Activated CD8-positive, alpha-beta memory T cell treated with anti-CD3 and anti-CD28 coated beads, Interleukin-2, amount 10 ng/mL, durations not matched to agents 7 days and 5 days (primary cell): ENCODE measurements at regions not wholly inside any gene's neighbourhood (a gene's known extent, or its start where the extent isn't known, plus 50 kb on each side); places are given as distances from the start of the nearest gene placed in this dataset.

ENCODE experiments used
- ATAC-seq: fragments of 150-1000 bp; cut with Tn5 transposase; one replicate; pipeline ENCODE4 v1.10.0; 2021; ENCODE audit warnings: moderate library complexity
- CTCF ChIA-PET: fragments of 350-600 bp; sonication (Branson Sonifier 250); formaldehyde crosslinking; loops from one replicate; lab custom pipeline; 2021; ENCODE audit warnings: antibody characterized with exemption; lab: Charles Lee
- DNase-seq: peaks from one replicate; pipeline ENCODE4 v3.0.0-alpha.2; 2020
- H3K27ac Mint-ChIP-seq: one replicate; pipeline ENCODE4 v1.8.0; 2021; ENCODE audit warnings: mild to moderate bottlenecking, mixed read lengths
- H3K27me3 Mint-ChIP-seq: one replicate; pipeline ENCODE4 v1.8.0; 2021; ENCODE audit warnings: mixed read lengths
- H3K36me3 Mint-ChIP-seq: one replicate; pipeline ENCODE4 v1.8.0; 2021; ENCODE audit warnings: mild to moderate bottlenecking, mixed read lengths
- H3K4me1 Mint-ChIP-seq: one replicate; pipeline ENCODE4 v1.8.0; 2021; ENCODE audit warnings: mixed read lengths
- H3K4me3 Mint-ChIP-seq: one replicate; pipeline ENCODE4 v1.8.0; 2021; ENCODE audit warnings: mild to moderate bottlenecking, moderate library complexity, mixed read lengths
- H3K9me3 Mint-ChIP-seq: one replicate; pipeline ENCODE4 v1.8.0; 2022; ENCODE audit warnings: low read depth, mixed read lengths

DNA sequence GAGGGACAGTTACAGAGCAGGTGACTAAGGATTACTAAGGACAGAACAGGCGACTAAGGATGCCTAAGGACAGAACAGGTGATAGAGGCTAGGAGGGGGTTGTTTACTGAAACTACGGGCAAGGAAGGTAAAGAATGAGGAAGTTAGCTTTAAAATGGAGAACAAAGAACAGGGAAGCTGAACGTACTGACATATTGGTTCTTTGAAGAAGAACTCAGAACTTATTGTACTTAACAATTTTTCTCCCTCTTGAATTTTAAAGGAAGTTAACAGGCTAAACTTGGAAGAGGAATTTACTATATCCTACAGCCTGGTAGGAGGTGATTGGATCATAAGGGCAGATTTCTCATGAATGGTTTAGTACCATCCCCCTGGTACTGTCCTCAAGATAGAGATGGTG is 290.2 kb downstream of the SHQ1 start:
- Mint-ChIP-seq H3K27ac (no peak overlapping the region), H3K36me3 (peaks cover 6% of the 10 kb centered on the region), H3K9me3 (peaks cover 6% of the 10 kb centered on the region), H3K4me1 (peaks cover 2% of the 10 kb centered on the region), H3K4me3 (no peak overlapping the region), H3K27me3 (no peaks in the 10 kb centered on the region)
- CTCF ChIA-PET: no interaction called here
- ATAC-seq (no peak), DNase-seq (no peak)

DNA sequence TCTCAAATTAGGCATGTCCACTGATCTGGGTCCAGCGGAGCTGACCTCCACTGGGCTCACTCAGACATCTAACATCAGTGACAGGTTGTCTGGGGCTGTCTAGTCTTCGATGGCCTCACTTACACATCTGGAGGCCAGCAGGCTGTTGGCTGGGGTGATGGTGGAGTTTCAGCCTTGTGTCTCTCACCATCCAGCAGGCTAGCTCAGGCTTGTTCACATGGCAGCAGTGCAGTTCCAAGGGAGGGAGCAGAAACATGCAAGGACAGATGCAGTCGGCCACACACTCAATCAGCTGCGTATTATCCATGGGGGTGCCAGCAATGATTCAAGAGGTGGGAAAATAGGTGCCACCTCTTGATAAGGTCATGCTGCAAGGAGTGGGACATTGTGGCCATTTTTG is 292.5 kb downstream of the SHQ1 start:
- peaks cover 5% of the 10 kb centered on the region for H3K4me1 Mint-ChIP-seq
- H3K4me3 Mint-ChIP-seq: no peak overlapping the region
- peaks cover 6% of the 10 kb centered on the region for H3K9me3 Mint-ChIP-seq
- no peak overlapping the region for H3K27ac Mint-ChIP-seq
- peaks cover 6% of the 10 kb centered on the region for H3K36me3 Mint-ChIP-seq
- H3K27me3 Mint-ChIP-seq: no peaks in the 10 kb centered on the region
- ATAC-seq (no peak), DNase-seq (no peak)
- CTCF ChIA-PET: interaction anchor here (0.7 kb wide), 1 partner anchor 464 kb away, joined by 3 read pairs; no protein-coding TSS in a partner anchor

DNA sequence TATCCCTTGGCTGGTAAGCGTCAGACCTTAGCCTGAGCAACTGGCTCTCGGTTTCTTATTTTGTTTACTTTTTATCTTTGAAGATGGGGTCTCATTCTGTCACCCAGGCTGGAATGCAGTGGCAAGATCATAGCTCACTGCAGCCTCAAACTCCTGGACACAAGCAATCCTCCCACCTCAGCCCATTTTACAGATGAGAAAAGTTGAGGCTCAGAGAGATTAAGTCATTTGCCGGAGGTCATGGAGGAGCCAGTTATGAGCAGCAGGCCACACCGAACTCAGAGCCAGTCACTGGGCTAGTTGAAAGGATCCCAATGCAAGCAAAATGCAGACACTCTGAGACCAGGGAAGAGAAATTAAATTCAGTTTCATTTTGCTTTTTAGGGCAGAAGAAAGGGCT is 293.6 kb downstream of the SHQ1 start:
- no peak for ATAC-seq
- CTCF ChIA-PET: no interaction called here
- Mint-ChIP-seq H3K4me1 (peaks cover 15% of the 10 kb centered on the region), H3K36me3 (peaks cover 6% of the 10 kb centered on the region), H3K27me3 (no peaks in the 10 kb centered on the region), H3K4me3 (no peak overlapping the region), H3K9me3 (peaks cover 6% of the 10 kb centered on the region), H3K27ac (no peak overlapping the region)
- no peak for DNase-seq

DNA sequence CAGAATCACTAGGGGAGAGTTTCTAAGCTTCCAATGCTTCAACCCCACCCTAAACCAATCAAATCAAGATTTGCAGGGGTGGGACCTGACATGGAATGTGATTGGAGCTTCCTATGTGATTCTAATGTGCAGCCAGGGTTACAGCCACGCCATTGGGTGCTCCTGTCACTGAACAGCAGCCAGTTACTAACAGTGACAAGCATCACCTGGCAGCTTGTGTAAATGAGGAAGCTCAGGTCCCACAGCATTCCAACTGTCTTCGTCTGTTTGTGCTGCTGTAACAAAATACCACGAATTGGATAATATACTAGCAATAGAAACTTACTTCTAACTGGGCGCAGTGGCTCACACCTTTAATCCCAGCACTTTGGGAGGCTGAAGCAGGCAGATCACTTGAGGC is 294.9 kb downstream of the SHQ1 start:
- DNase-seq (no peak), ATAC-seq (no peak)
- no peak overlapping the region for H3K4me3 Mint-ChIP-seq
- peaks cover 18% of the 10 kb centered on the region for H3K4me1 Mint-ChIP-seq
- no peaks in the 10 kb centered on the region for H3K27me3 Mint-ChIP-seq
- H3K27ac Mint-ChIP-seq: no peak overlapping the region
- CTCF ChIA-PET: no interaction called here
- peaks cover 6% of the 10 kb centered on the region for H3K9me3 Mint-ChIP-seq
- peaks cover 6% of the 10 kb centered on the region for H3K36me3 Mint-ChIP-seq

DNA sequence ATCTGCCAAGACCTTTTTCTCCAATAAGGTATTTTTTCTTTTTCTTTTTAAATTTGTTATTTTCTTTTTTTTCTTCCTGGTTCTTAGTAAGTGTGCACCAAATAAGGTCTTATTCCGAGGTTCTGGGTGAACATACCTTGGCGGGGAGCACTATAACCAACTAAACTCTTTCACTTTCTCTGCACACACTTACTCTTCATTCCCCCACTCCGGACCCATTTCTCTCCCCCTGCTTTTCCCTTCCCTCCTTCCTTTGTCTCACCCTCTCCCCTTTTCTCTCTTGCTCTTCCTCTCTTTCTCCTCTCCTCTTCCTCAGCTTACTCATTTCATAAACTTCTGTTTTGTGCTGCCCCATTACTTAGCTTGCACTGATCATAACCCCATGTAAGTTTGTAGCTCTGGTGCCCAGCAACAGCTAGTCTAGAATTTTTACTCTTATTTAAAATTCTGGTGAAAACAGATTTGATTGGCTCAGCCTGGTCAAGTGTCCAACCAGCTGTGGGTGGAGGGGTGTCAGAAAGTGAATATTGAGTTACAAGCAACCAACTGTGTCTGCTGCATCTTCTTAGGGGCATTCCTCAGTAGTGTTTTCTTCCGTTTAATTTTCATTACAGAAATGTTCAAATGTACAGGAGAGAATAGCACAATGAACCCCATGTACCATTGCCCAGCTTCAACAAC is 297.5 kb downstream of the SHQ1 start:
- no peak for ATAC-seq
- H3K27ac Mint-ChIP-seq: peak overlapping the region; percentile 91
- CTCF ChIA-PET: no interaction called here
- no peaks in the 10 kb centered on the region for H3K27me3 Mint-ChIP-seq
- no peaks in the 10 kb centered on the region for H3K36me3 Mint-ChIP-seq
- H3K9me3 Mint-ChIP-seq: no peaks in the 10 kb centered on the region
- peaks cover 18% of the 10 kb centered on the region for H3K4me1 Mint-ChIP-seq
- no peak for DNase-seq
- H3K4me3 Mint-ChIP-seq: peak overlapping the region; percentile 80

DNA sequence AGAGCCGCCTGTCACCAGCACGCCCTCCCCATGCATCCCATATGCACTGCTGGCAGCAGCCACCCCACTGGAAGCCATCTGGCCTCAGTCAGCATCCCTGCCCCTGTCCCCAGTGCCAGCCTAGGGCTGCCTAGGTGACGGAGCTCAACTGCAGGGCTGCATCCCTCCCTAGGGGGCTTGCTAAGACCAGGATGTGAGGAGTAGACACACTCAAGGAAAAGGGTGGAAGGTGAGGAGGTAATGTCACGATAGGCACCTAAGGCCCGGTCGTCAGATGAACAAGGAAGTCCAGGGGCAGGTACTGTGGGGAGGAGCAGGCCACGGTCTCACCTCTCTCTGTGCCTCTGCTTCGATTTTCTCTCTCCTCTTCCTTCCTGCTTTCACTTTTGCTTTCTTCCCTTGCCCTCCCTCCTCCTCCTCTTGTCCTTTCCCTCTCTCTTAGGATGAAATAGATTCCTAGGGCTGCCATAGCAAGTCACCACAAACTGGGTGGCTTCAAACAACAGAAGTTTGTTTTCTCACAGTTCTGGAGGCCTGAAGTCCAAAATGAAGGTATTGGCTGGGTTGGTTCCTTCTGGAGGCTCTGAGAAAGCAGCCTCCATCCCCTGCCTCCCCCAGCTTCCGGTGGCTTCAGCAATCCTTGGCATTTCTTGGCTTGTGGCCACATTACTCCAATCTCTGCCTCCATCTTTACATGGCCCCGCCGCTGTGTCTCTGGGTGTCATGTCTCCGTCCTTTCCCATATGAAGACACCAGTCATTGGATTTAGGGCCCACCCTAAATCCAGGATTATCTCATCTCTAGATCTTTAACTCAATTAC is 298.3 kb downstream of the SHQ1 start:
- ATAC-seq (peak; percentile 91), DNase-seq (peak; percentile 50)
- Mint-ChIP-seq H3K9me3 (no peaks in the 10 kb centered on the region), H3K27me3 (no peaks in the 10 kb centered on the region), H3K4me3 (peak overlapping the region; percentile 80), H3K4me1 (peaks cover 18% of the 10 kb centered on the region), H3K27ac (peak overlapping the region; percentile 91), H3K36me3 (no peaks in the 10 kb centered on the region)
- CTCF ChIA-PET: no interaction called here

DNA sequence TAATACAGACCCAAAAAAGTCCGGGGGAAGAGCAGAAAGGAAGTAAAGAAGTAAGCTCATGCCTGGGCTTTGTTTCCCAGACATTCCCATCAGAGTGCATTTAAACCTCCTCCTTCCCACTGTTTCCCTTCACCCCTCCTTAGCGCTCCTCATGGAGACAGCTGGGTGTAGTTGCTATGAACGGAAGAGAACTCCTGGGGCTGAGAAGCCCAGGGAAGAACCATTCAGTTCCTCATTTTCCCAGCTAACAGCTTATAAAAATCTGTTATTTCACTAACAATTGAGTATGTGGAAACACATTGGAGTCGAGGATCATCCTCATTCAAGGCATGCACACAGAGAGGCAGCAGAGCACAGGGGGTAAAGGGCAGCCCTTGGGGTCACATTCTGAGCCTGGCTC is 299.3 kb downstream of the SHQ1 start:
- Mint-ChIP-seq H3K4me3 (no peak overlapping the region), H3K27ac (peak overlapping the region; percentile 91)
- CTCF ChIA-PET: no interaction called here

DNA sequence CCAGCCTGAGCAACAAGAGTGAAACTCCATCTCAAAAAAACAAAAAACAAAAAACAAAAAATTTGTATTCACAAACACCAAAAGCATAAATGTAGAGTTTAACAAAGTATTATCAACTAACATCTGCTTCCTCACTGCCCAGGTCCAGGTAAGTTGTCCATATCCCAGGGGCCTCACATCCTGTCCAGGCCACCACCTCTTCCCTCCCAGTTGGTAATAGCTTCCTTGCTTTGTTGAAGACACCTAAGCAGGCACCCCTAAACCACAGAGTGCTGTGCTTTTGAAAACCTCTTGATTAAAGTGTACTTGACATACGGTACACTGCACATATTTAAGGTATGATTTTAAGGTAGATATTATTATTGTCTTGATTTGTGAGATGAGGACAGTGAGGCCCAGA is 299.8 kb downstream of the SHQ1 start:
- Mint-ChIP-seq H3K27me3 (no peaks in the 10 kb centered on the region), H3K27ac (no peak overlapping the region), H3K4me3 (no peak overlapping the region), H3K36me3 (no peaks in the 10 kb centered on the region), H3K9me3 (no peaks in the 10 kb centered on the region), H3K4me1 (peaks cover 18% of the 10 kb centered on the region)
- ATAC-seq: no peak
- DNase-seq: no peak
- CTCF ChIA-PET: interaction anchor here (0.5 kb wide), 1 partner anchor 200 kb away, joined by 4 read pairs; no protein-coding TSS in a partner anchor

More for the DNA sequence above, 299.3 kb downstream of the SHQ1 start:
- Mint-ChIP-seq H3K4me1 (peaks cover 18% of the 10 kb centered on the region), H3K9me3 (no peaks in the 10 kb centered on the region), H3K27me3 (no peaks in the 10 kb centered on the region), H3K36me3 (no peaks in the 10 kb centered on the region)
- DNase-seq (no peak), ATAC-seq (no peak)

DNA sequence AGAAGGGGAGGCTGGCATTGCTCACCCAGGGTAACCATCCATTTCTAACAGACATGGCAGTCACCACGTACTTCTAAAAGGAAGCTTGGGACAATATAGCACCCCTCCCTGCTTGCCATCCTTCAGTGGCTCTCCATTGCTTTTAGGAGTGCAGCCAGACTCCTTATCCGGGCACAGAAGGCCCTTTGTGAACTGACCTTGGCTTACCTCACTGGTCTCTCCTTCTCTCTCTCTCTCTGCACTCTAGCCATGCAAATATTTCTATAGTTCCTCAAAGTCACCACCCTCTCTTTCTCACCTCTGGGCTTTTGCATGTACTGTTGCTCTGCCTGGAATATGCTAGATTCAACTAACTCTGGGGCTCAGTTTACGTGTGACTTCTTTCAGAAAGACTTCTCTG is 301.1 kb downstream of the SHQ1 start:
- no peaks in the 10 kb centered on the region for H3K27me3 Mint-ChIP-seq
- H3K27ac Mint-ChIP-seq: no peak overlapping the region
- DNase-seq (no peak), ATAC-seq (no peak)
- H3K36me3 Mint-ChIP-seq: no peaks in the 10 kb centered on the region
- peaks cover 18% of the 10 kb centered on the region for H3K4me1 Mint-ChIP-seq
- no peaks in the 10 kb centered on the region for H3K9me3 Mint-ChIP-seq
- no peak overlapping the region for H3K4me3 Mint-ChIP-seq
- CTCF ChIA-PET: no interaction called here

DNA sequence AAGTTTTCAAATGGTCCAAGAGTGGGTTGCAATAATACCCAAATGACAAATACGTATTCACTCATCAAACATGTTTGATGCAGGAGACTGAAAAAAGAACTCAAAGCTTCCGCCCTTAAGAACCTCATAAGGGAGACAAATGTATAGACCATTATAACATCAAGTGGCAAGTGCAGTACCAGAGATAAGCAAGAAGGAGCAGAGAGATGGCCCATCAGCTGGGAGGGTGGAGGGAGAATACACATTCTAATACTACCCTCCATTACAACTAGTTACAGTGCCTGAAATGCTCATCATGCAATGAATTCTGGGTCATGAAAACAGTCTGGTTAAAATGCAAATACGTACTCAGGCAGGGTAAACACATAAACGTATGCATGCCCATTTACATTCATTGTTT is 304.0 kb downstream of the SHQ1 start:
- H3K27me3 Mint-ChIP-seq: no peaks in the 10 kb centered on the region
- DNase-seq (no peak), ATAC-seq (no peak)
- no peaks in the 10 kb centered on the region for H3K9me3 Mint-ChIP-seq
- CTCF ChIA-PET: interaction anchor here (1.1 kb wide), 1 partner anchor 278 kb away, joined by 3 read pairs; no protein-coding TSS in a partner anchor
- H3K27ac Mint-ChIP-seq: no peak overlapping the region
- no peak overlapping the region for H3K4me3 Mint-ChIP-seq
- H3K4me1 Mint-ChIP-seq: peaks cover 3% of the 10 kb centered on the region
- peaks cover 3% of the 10 kb centered on the region for H3K36me3 Mint-ChIP-seq

DNA sequence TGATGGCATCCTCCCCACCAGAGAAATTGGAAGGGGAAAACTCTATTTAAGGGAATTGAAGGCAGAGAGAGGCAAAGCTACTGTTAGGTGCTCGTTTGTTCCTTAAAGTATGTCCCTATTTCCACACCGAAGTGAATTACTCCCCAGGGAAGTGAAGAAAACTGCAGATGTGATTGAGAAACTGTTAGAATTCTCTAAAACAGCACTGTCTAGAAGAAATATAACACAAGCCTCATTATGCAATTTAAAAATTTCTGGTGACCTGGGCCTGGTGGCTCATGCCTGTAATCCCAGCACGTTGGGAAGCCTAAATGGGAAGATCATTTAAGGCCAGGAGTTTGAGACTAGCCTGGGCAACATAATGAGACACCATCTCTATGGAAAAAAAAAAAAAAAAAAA is 305.0 kb downstream of the SHQ1 start:
- ATAC-seq: no peak
- CTCF ChIA-PET: no interaction called here

DNA sequence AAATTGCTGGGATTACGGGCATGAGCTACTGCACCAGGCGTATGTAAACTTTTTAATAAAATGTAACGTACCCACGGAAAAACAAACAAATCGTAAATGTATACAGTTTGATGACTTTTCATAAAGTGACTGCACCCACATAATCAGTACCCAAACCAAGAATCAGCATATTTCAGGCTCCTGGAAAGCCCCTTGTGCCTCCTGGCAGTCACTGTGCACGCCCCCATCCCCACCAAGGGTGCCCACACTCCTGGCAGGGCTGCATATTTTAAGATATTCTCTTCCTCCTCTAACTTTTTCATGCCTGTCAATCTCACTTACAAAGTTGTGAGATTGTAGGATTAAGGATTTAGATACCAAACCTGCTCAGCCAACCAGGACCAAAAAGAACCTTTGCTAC is 305.5 kb downstream of the SHQ1 start:
- H3K4me3 Mint-ChIP-seq: no peak overlapping the region
- ATAC-seq: no peak
- no peaks in the 10 kb centered on the region for H3K9me3 Mint-ChIP-seq
- H3K27ac Mint-ChIP-seq: no peak overlapping the region
- H3K4me1 Mint-ChIP-seq: peaks cover 7% of the 10 kb centered on the region
- peaks cover 3% of the 10 kb centered on the region for H3K36me3 Mint-ChIP-seq
- no peaks in the 10 kb centered on the region for H3K27me3 Mint-ChIP-seq
- DNase-seq: no peak
- CTCF ChIA-PET: no interaction called here

More for the DNA sequence above, 305.0 kb downstream of the SHQ1 start:
- no peak overlapping the region for H3K4me3 Mint-ChIP-seq
- no peaks in the 10 kb centered on the region for H3K9me3 Mint-ChIP-seq
- no peaks in the 10 kb centered on the region for H3K27me3 Mint-ChIP-seq
- H3K27ac Mint-ChIP-seq: no peak overlapping the region
- no peak for DNase-seq
- H3K4me1 Mint-ChIP-seq: peaks cover 4% of the 10 kb centered on the region
- peaks cover 3% of the 10 kb centered on the region for H3K36me3 Mint-ChIP-seq

DNA sequence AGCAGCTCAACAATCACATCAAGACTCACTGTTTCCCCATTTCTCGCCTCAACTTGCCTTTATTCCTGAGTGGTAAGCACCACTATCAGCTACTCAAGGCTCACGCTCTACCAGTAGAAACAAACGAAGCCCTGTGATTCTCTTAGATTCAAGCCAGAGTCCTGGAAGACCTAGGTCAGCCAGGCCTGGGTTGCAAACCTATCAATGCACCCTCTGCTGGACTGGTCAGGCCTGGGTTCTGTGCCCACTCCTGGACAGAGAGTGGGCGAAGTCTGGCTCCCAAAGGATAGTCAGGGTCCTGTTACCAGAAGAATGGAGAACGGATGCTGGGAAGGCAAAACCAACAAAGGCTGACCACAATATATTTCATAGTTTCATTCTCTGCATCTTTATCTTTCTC is 308.4 kb downstream of the SHQ1 start:
- ATAC-seq: no peak
- no peaks in the 10 kb centered on the region for H3K9me3 Mint-ChIP-seq
- H3K27ac Mint-ChIP-seq: no peak overlapping the region
- H3K27me3 Mint-ChIP-seq: no peaks in the 10 kb centered on the region
- peaks cover 3% of the 10 kb centered on the region for H3K36me3 Mint-ChIP-seq
- H3K4me1 Mint-ChIP-seq: peaks cover 7% of the 10 kb centered on the region
- CTCF ChIA-PET: no interaction called here
- no peak overlapping the region for H3K4me3 Mint-ChIP-seq
- no peak for DNase-seq
